Renal cortex interstitium (tissue), 11 donors: ENCODE measurements at regions not wholly inside any gene's neighbourhood (a gene's known extent, or its start where the extent isn't known, plus 50 kb on each side); places are given as distances from the start of the nearest gene placed in this dataset.
"Not testable (repeated sequence)": the region's sequence is repeated elsewhere in the genome, so short reads cannot be mapped to it uniquely, and the experiment has no call there.

ENCODE experiments used
- DNase-seq, 11 donors: peaks; one replicate each; pipeline ENCODE4 v3.0.0-alpha.2; 2013; ENCODE audit warnings: low read depth in 9 of 11, low spot score in 4 of 11; ENCODE audit errors: extremely low read depth in 1 of 11

DNA sequence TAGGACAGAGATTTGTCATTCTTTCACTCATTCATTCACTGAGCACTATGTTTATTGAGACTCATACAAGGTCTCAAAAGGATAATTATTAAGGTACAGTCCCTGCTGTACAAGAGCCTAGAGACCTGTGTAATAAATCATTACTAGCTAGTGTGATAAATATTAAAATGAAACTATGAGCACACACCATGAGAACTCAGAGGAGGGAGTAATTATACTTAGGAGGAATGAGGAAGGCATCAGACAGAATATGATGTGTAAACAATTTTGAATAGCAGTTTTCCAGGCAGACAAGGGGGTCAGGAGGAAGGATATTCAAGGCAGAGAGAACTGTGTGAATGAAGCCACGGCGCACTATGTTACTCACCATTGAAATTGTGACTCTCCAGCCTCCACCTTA, 300.8 kb upstream of the ISX start:
- no peak for DNase-seq

- DNase-seq, result no peak
Observed at GRCh38 chr22:34769361-34769760, 296.6 kb upstream of the ISX start.

DNA sequence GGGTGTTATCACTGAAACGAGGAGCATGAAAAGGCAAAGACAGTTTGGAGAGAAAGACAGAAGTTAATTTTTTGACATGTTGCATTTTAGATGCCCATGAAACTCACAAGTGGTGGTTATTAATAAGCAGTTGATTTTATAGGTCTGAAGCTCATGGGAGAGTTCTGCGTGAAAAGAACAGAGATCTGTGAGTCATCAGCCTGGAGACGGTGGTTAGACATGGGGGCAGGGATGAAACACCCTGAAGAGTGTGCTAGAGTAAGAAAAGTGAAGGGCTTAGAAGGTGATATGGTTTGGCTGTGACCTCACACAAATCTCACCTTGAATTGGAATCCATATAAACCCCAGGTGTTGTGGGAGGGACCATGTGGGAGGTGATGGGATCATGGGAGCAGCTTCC, 289.1 kb upstream of the ISX start:
- DNase-seq, result no peak

- DNase-seq, result no peak
Observed at GRCh38 chr22:34781681-34782080, 284.3 kb upstream of the ISX start.

GRCh38 chr22:34783436-34783835, 282.5 kb upstream of the ISX start:
- no peak for DNase-seq

DNA sequence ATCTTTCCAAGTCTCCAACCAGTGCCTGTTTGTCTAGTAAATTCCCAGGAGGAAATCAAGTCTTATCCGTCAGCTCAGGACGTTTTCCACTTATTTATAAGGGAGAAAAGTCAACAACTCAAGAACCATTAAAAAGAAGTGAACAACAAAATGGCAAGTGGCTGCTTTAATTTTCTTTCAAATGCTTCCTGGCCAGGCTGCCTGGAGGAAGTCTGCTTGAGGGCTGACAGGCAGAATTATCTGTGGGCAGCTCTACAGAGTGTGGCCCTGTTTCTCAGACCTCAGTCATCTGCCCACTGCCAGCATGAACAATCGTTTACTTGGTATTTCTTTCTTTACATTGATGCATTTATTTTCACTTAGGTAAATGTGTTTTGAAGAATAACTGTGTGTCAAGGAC, 281.9 kb upstream of the ISX start:
- DNase-seq, result no peak

DNA sequence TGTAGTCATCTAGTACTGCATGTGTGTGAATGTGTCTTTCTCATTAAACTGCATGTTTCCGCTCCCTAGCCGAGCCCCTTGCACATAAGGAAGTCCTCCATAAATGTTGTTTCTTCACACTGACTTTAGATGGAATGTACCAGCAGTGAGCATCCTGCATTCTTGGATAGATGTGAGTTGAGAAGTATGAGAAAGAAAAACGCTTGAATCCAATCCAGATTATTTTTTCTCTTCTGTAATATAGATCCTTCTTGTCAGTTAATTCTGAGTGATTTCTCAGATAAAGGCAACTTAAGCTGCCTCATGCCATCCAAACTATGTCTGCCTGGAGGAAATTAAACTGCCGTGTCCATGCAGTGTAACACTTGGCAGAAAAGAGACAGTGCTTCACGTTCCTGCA, 268.1 kb upstream of the ISX start:
- DNase-seq, result no peak

DNA sequence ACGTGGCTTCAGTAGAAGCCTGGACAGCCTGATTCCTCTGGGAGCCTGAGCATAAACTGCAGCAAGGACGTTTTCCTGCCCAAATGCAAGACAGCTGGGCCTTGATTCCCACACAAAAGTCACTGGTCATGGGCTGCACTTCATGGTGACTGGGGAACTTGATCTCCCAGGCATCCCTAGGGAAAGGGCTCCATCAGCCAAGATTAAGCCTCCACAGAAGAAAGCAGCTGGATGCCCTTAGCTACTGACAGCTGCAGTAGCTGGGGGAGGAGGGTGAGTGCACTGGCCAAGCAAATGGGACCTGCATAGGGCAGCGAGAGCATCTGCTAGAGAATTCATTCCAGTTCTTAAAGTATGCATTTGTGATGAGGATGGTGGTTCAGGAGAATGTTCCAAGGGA, 267.4 kb upstream of the ISX start:
- DNase-seq, result peak in 8 of 11 donors; percentile 53 to 77 (median 66)

DNA sequence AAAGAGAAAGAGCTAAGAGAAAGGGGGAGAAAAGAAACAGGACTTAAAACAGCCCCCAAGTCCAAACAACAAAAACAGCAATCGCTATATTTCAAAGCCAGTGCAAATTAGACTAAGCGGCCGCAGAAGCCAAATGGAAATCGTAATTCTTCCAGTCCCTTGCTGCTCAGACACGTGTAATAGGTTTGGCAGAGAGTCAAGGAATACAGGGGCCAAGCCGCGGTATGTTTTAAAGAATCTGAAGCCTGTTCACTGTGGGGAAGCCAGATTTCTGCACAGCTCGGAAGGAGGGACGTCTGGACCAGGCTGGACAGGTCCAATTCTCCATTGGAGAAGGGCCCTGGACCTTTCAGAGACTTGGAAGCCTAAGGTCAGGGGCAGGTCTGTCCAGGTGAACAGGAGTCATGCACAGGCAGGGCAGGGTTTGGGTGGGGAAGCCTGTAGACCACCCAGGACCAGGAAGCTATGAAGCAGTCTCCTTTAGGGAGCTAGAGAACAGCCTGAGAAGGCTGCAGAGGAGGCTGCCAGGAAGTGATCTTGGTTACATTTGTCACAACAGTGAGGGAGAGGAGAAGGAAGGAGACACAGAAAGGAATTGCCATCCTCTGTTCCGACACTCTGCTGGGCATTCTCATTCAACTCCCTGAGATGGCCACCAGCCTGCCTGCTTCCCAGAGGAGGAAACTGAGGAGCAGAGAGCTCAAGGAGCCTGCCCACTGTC, 265.5 kb upstream of the ISX start:
- DNase-seq, result peak; percentile 69 to 92 (median 81)

GRCh38 chr22:34801221-34801620, 264.7 kb upstream of the ISX start:
- no peak for DNase-seq

- no peak for DNase-seq
Observed at GRCh38 chr22:34804091-34804490, 261.9 kb upstream of the ISX start.

DNA sequence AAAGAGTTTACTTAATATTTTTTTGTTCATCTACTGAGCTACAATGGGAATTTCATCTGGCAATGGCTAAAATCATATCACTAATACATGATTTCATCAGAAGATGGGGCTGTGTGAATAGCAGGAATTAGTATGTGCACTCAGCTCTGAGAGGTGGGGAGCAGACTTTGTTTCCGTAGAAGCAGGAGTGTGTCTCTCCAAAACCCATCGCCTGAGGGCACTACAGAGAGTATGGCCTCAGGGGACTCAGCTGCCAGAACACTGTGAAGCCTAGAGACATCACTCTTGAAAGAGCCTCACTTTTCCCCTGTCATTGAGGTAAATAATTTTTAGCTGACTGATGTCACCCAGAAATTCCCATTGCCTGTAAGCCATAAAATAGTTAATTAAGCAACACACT, 261.4 kb upstream of the ISX start:
- no peak for DNase-seq

DNA sequence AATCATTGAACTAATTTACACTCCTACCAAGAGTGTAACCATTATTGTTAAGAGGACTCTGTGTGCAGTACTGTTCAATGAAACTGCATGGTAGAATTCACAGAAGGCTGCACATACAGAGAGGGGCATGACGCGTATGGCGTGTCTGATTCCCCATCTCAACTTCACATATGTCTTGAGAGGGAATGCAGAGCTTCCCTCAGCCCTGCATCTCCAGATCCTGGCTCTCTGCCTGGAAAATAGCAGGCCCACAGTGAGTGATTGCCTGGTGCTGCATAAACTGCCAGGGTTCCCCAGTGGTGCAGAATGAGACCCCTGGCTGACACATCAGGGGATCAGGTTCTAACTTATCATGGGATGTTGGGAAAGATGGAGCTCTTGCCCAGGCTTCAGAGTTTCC, 260.2 kb upstream of the ISX start:
- DNase-seq, result no peak

GRCh38 chr22:34808618-34809017, 257.3 kb upstream of the ISX start:
- DNase-seq, result no peak

DNA sequence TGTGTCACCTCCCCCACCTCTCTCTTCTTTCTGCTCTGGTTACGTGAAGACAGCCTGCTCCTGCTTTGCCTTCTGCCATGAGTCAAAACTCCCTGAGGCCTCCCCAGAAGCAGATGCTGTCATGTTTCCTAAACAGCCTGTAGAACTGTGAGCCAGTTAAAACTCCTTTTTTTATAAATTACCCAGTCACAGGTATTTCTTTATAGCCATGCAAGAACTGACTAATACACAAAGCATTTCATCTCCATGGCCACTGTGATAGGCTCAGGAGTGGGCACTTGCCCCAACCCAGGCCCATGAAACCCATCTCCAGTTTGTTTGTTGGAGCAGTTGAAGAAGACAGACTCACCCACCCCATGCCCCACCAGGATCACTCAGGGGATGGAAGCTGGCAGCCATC, 253.3 kb upstream of the ISX start:
- DNase-seq, result no peak

GRCh38 chr22:34814260-34815025, 251.5 kb upstream of the ISX start:
- DNase-seq, result peak in 2 of 11 donors; percentile 59 to 75

DNA sequence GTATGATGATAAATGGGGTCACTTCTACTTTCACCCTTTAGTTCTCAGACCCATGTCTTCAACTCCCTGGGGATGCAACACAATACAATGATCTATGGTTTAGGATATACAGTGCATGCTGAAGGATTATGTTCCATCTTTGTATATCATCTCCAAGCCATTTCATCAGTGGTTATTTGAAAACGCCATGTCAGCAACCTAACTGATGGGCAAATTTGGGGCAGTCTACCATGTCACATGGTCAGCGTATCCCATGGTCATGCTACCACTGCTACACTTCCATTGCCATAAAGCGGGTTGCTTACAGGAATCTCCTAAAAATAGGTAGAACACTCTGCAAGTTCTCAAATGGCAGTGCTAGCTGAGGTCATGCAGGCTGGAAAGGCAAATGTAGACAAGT, 236.5 kb upstream of the ISX start:
- no peak for DNase-seq

DNA sequence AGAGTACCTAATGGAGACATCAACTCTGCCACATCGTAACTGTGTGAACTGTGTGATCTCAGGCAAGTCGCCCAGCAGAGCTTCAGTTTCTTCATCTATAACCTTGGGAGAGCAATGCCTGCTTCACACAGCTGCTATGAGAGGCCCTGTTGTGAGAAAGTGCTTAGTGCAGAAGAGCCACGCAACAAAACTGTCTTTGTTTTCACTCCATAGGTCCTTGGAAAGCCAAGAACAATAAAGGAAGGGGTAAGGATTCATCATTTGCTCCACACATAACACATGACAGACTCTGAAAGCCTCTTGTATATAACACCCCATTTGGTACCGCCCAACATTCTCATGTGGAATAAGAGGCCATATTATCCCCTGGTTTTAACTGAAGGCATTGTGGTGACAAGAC, 231.9 kb upstream of the ISX start:
- no peak for DNase-seq

DNA sequence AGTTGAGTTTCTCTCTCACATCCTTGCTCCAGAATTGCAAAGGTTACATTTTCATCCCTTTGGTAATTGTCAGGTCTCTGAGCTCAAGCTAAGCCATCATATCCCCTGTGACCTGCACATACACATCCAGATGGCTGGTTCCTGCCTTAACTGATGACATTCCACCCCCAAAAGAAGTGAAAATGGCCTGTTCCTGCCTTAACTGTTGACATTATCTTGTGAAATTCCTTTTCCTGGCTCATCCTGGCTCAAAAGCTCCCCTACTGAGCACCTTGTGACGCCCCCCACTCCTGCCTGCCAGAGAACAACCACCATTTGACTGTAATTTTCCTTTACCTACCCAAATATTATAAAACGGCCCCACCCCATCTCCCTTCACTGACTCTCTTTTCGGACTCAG, 231.4 kb upstream of the ISX start:
- DNase-seq, result not testable (repeated sequence)

- peak in 1 of 11 donors; percentile 6 for DNase-seq
Observed at GRCh38 chr22:34841331-34841771, 224.6 kb upstream of the ISX start.

DNA sequence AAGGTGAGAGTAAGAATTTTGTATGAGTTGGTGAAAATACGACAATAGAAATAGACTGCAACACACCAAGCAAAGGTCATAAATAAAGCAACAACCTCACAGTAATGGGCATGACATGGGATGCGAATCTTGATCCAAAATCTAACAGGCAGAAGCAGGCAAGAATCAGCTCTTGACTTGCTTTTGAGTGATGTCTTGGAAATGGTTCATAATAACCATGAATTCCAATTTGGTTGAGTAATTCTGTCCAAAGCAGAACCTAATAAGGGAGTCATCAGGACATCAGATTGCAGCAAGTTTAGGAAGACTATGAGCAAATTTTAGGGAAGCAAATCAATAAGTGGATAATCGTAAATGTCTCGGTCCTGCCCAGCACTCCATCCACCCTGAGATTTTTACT, 224.0 kb upstream of the ISX start:
- no peak for DNase-seq
